Neural progenitor cell (in vitro differentiated cells): ENCODE measurements at regions not wholly inside any gene's neighbourhood (a gene's known extent, or its start where the extent isn't known, plus 50 kb on each side); places are given as distances from the start of the nearest gene placed in this dataset.

Source experiments
- DNase-seq: peaks from one replicate; pipeline ENCODE4 v3.0.0-alpha.2; 2016; ENCODE audit warnings: low spot score
- H2AFZ ChIP-seq: fragments of 200-600 bp; sonication (generic); replicated peaks from 2 replicates; pipeline ENCODE4 v1.6.1; 2016; ENCODE audit warnings: antibody characterized with exemption
- H3F3A ChIP-seq: fragments of 200-600 bp; sonication (generic); 2 replicates; pipeline ENCODE4 v1.6.1; 2016; ENCODE audit warnings: antibody characterized with exemption, low read depth
- H3K27ac ChIP-seq: fragments of 200-600 bp; sonication (generic); 2 replicates; pipeline ENCODE4 v1.5.1; 2016; ENCODE audit warnings: mild to moderate bottlenecking
- H3K27me3 ChIP-seq: fragments of 200-600 bp; sonication (generic); 2 replicates; pipeline ENCODE4 v1.6.1; 2016; ENCODE audit warnings: mild to moderate bottlenecking, moderate library complexity
- H3K36me3 ChIP-seq: fragments of 200-600 bp; sonication (generic); 2 replicates; pipeline ENCODE4 v1.5.1; 2016
- H3K4me1 ChIP-seq: fragments of 200-600 bp; sonication (generic); 2 replicates; pipeline ENCODE4 v1.6.1; 2016; ENCODE audit warnings: mixed run types
- H3K4me2 ChIP-seq: fragments of 200-600 bp; sonication (generic); 2 replicates; pipeline ENCODE4 v1.6.1; 2016
- H3K4me3 ChIP-seq: fragments of 200-600 bp; sonication (generic); 2 replicates; pipeline ENCODE4 v1.5.1; 2016
- H3K79me2 ChIP-seq: fragments of 200-600 bp; sonication (generic); 2 replicates; pipeline ENCODE4 v1.6.1; 2016; ENCODE audit warnings: low read depth
- H3K9ac ChIP-seq: fragments of 200-600 bp; sonication (generic); 2 replicates; pipeline ENCODE4 v1.6.1; 2016
- H3K9me3 ChIP-seq: fragments of 200-600 bp; sonication (generic); 2 replicates; pipeline ENCODE4 v1.5.1; 2016; ENCODE audit warnings: low read depth
- H4K20me1 ChIP-seq: fragments of 200-600 bp; sonication (generic); 2 replicates; pipeline ENCODE4 v1.6.1; 2016; ENCODE audit warnings: low read depth
- H3K27ac Mint-ChIP-seq: 3 replicates; pipeline ENCODE4 v1.8.0; 2021; ENCODE audit warnings: mixed read lengths
- H3K27me3 Mint-ChIP-seq: 2 replicates; pipeline ENCODE4 v1.8.0; 2022; ENCODE audit warnings: low read depth, mild to moderate bottlenecking, inconsistent platforms, moderate library complexity, mixed read lengths; ENCODE audit not compliant: insufficient read depth
- H3K36me3 Mint-ChIP-seq: 3 replicates; pipeline ENCODE4 v1.8.0; 2021; ENCODE audit warnings: mixed read lengths
- H3K4me1 Mint-ChIP-seq: 3 replicates; pipeline ENCODE4 v1.8.0; 2021; ENCODE audit warnings: mixed read lengths
- H3K4me3 Mint-ChIP-seq: 3 replicates; pipeline ENCODE4 v1.8.0; 2021; ENCODE audit warnings: mild to moderate bottlenecking, moderate library complexity, mixed read lengths
- H3K9me3 Mint-ChIP-seq: 3 replicates; pipeline ENCODE4 v1.8.0; 2020; ENCODE audit warnings: mixed read lengths
- EZH2 ChIP-seq: fragments of 200-600 bp; sonication (generic); IDR thresholded peaks from 2 replicates; pipeline ENCODE4 v1.6.1; 2017; ENCODE audit warnings: antibody characterized with exemption, mild to moderate bottlenecking, moderate library complexity
- EZH2phosphoT487 ChIP-seq: fragments of 200-600 bp; sonication (generic); IDR thresholded peaks from 2 replicates; pipeline ENCODE4 v1.6.1; 2017; ENCODE audit warnings: antibody characterized with exemption
- TF ChIP-seq, protein P1 (sequence below): fragments of 200-600 bp; sonication (generic); IDR thresholded peaks from 2 replicates; pipeline ENCODE4 v1.5.1; 2017; ENCODE audit warnings: antibody characterized with exemption, mild to moderate bottlenecking

DNA sequence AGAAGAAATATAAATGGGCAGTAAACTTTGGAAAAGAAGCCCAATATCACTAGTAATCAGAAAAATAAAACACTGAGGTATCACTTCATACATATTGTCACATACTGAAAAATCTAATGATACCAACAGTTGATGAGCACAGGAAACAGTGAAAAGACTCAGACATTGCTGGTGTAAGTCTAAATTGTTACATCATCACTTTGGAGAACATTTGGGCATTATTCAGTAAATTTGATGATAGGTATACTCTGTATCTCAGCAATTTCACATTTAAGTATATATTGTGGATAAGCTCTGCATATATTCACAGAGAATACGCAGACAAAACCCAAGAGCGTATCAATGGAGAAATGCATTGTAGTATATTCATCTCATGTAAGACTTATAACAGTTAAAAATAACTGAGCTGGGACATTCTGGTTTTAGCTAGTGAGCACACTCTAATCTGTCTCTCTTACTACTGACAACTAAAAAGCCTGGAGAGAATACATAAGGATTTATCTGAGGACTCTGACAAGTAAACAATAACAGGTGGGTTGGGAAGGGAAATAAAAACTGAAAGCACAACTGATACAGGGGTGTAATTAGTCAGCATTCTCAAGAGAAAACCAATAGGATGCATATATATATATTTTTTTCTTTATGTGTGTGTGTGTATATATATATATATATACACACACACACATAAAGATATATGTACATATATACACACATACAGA lies 212.7 kb upstream of the JUN start:
- Histone ChIP-seq H3K36me3 (no peaks in the 10 kb centered on the region), H3K79me2 (no peaks in the 10 kb centered on the region), H2AFZ (no peak overlapping the region), H3K27ac (no peak overlapping the region), H3K4me2 (no peak overlapping the region), H3K4me1 (no peaks in the 10 kb centered on the region), H3K4me3 (no peak overlapping the region), H3K9me3 (no peaks in the 10 kb centered on the region), H3K27me3 (no peaks in the 10 kb centered on the region), H3F3A (no peaks in the 10 kb centered on the region), H4K20me1 (no peaks in the 10 kb centered on the region), H3K9ac (no peak overlapping the region)
- H3K27ac Mint-ChIP-seq = no peak overlapping the region
- H3K4me3 Mint-ChIP-seq = no peak overlapping the region
- H3K9me3 Mint-ChIP-seq = no peaks in the 10 kb centered on the region
- DNase-seq = no peak
- peaks cover 4% of the 10 kb centered on the region for H3K27me3 Mint-ChIP-seq
- H3K36me3 Mint-ChIP-seq = no peaks in the 10 kb centered on the region
- no peak for TF ChIP-seq EZH2phosphoT487
- TF ChIP-seq, protein P1, sequence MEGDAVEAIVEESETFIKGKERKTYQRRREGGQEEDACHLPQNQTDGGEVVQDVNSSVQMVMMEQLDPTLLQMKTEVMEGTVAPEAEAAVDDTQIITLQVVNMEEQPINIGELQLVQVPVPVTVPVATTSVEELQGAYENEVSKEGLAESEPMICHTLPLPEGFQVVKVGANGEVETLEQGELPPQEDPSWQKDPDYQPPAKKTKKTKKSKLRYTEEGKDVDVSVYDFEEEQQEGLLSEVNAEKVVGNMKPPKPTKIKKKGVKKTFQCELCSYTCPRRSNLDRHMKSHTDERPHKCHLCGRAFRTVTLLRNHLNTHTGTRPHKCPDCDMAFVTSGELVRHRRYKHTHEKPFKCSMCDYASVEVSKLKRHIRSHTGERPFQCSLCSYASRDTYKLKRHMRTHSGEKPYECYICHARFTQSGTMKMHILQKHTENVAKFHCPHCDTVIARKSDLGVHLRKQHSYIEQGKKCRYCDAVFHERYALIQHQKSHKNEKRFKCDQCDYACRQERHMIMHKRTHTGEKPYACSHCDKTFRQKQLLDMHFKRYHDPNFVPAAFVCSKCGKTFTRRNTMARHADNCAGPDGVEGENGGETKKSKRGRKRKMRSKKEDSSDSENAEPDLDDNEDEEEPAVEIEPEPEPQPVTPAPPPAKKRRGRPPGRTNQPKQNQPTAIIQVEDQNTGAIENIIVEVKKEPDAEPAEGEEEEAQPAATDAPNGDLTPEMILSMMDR = no peak
- no peak for TF ChIP-seq EZH2
- peaks cover 8% of the 10 kb centered on the region for H3K4me1 Mint-ChIP-seq

DNA sequence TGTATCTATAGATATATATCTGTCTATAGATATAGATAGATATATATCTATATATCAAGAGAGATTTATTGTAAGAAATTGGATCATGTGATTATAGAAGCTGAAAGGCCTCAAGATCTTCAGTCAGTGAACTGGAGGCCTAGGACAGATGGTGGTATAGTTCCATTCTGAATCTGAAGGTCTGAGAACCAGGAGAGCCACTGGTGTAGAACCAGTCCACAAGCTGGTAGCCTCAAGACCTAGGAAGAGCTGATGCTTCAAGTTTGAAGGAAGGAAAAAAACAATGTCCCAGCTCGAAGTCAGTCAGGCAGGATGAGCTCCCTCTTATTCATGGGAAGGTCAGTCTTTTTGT lies 213.2 kb upstream of the JUN start:
- TF ChIP-seq EZH2 (no peak), EZH2phosphoT487 (no peak)
- TF ChIP-seq, protein P1 = no peak
- no peaks in the 10 kb centered on the region for H3K36me3 Mint-ChIP-seq
- Histone ChIP-seq H3K4me1 (no peaks in the 10 kb centered on the region), H3K4me3 (no peak overlapping the region), H3K9me3 (no peaks in the 10 kb centered on the region), H3K4me2 (no peak overlapping the region), H4K20me1 (no peaks in the 10 kb centered on the region), H3K27me3 (no peaks in the 10 kb centered on the region), H3K79me2 (no peaks in the 10 kb centered on the region), H3K27ac (no peak overlapping the region), H3K9ac (no peak overlapping the region), H3K36me3 (no peaks in the 10 kb centered on the region), H3F3A (no peaks in the 10 kb centered on the region), H2AFZ (no peak overlapping the region)
- H3K27ac Mint-ChIP-seq = no peak overlapping the region
- no peak for DNase-seq
- no peak overlapping the region for H3K4me3 Mint-ChIP-seq
- H3K4me1 Mint-ChIP-seq = peaks cover 8% of the 10 kb centered on the region
- H3K9me3 Mint-ChIP-seq = no peaks in the 10 kb centered on the region
- peaks cover 4% of the 10 kb centered on the region for H3K27me3 Mint-ChIP-seq

DNA sequence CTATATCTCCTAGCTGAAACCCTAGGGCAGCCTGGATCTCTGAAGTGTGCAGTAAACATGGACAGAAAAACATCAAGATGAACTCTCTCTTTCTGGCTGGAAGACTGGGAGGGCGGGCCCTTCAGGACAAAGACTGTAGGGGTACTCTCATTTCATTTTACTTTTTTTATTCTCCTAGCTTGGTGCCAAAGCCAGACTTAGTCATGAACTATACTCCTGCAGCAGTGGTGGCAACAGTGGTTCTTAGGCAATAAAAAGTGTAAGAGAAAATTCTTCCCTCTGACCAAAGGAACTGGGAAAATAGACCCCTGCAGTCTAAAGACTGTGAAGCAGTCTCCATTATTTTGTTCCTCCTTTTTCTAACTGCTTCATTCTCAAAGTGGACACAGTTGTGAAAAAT lies 213.8 kb upstream of the JUN start:
- H2AFZ ChIP-seq = no peak overlapping the region
- no peaks in the 10 kb centered on the region for H3K4me1 ChIP-seq
- Mint-ChIP-seq H3K27ac (no peak overlapping the region), H3K36me3 (no peaks in the 10 kb centered on the region), H3K4me3 (no peak overlapping the region), H3K4me1 (peaks cover 8% of the 10 kb centered on the region), H3K9me3 (no peaks in the 10 kb centered on the region), H3K27me3 (peaks cover 4% of the 10 kb centered on the region)
- TF ChIP-seq EZH2 (no peak), EZH2phosphoT487 (no peak)
- TF ChIP-seq, protein P1 = no peak
- no peak overlapping the region for H3K9ac ChIP-seq
- no peaks in the 10 kb centered on the region for H3K9me3 ChIP-seq
- no peak for DNase-seq
- no peaks in the 10 kb centered on the region for H3K36me3 ChIP-seq
- H3K4me2 ChIP-seq = no peak overlapping the region
- H3K4me3 ChIP-seq = no peak overlapping the region
- no peaks in the 10 kb centered on the region for H3F3A ChIP-seq
- no peak overlapping the region for H3K27ac ChIP-seq
- no peaks in the 10 kb centered on the region for H4K20me1 ChIP-seq
- no peaks in the 10 kb centered on the region for H3K79me2 ChIP-seq
- H3K27me3 ChIP-seq = no peaks in the 10 kb centered on the region
